Hindlimb muscle (tissue), 1 donor: ENCODE measurements at regions not wholly inside any gene's neighbourhood (a gene's known extent, or its start where the extent isn't known, plus 50 kb on each side); places are given as distances from the start of the nearest gene placed in this dataset.
A peak's percentile ranks its signal among the peaks of the same experiment; 100 is the strongest.
"Not testable (repeated sequence)": the region's sequence is repeated elsewhere in the genome, so short reads cannot be mapped to it uniquely, and the experiment has no call there.

ENCODE experiments used
- DNase-seq: peaks from one replicate; pipeline ENCODE4 v3.0.0-alpha.2; 2013

GRCh38 chr15:92827991-92828390, 72.1 kb upstream of the CHD2 start:
- not testable (repeated sequence) for DNase-seq

GRCh38 chr15:92829875-92830274, 70.2 kb upstream of the CHD2 start:
- DNase-seq = no peak

GRCh38 chr15:92831336-92831654, 68.8 kb upstream of the CHD2 start:
- no peak for DNase-seq

- peak; percentile 93 for DNase-seq
Measured at GRCh38 chr15:92831655-92832328, 68.3 kb upstream of the CHD2 start.

- peak; percentile 43 for DNase-seq
Measured at GRCh38 chr15:92833106-92833433, 67.1 kb upstream of the CHD2 start.

- DNase-seq = no peak
Measured at GRCh38 chr15:92833493-92834271, 66.4 kb upstream of the CHD2 start.

GRCh38 chr15:92839696-92840095, 60.4 kb upstream of the CHD2 start:
- DNase-seq = no peak

GRCh38 chr15:92840149-92840548, 60.0 kb upstream of the CHD2 start:
- no peak for DNase-seq

- DNase-seq = no peak
Measured at GRCh38 chr15:92843326-92843725, 56.8 kb upstream of the CHD2 start.

GRCh38 chr15:92843814-92844213, 56.3 kb upstream of the CHD2 start:
- no peak for DNase-seq

GRCh38 chr15:92845126-92845508, 55.0 kb upstream of the CHD2 start:
- peak; percentile 59 for DNase-seq

GRCh38 chr15:92846741-92847140, 53.4 kb upstream of the CHD2 start:
- DNase-seq = no peak

GRCh38 chr15:92847841-92848240, 52.3 kb upstream of the CHD2 start:
- no peak for DNase-seq

GRCh38 chr15:92848464-92848851, 51.7 kb upstream of the CHD2 start:
- no peak for DNase-seq

- no peak for DNase-seq
Measured at GRCh38 chr15:92848852-92849598, 51.1 kb upstream of the CHD2 start.

GRCh38 chr15:92850218-92850617, 49.9 kb upstream of the CHD2 start:
- not testable (repeated sequence) for DNase-seq
